Spinal cord (tissue), 9 donors: ENCODE measurements at regions not wholly inside any gene's neighbourhood (a gene's known extent, or its start where the extent isn't known, plus 50 kb on each side); places are given as distances from the start of the nearest gene placed in this dataset.

ENCODE experiments used
- DNase-seq, 6 donors: peaks; one replicate each; pipeline versions ENCODE4 v3.0.0 to v3.0.0-alpha.2; 2013 to 2015; ENCODE audit warnings: low spot score in 6 of 6, low read depth in 4 of 6
- H3K27ac ChIP-seq: one replicate; pipeline ENCODE4 v1.5.1; 2013; ENCODE audit warnings: low read depth, low read length, control low read depth
- H3K27me3 ChIP-seq: one replicate; pipeline ENCODE4 v1.6.1; 2013; ENCODE audit warnings: low read length; ENCODE audit not compliant: control insufficient read depth, insufficient read depth
- H3K36me3 ChIP-seq: one replicate; pipeline ENCODE4 v1.6.1; 2013; ENCODE audit warnings: low read length; ENCODE audit not compliant: control insufficient read depth, insufficient read depth
- H3K4me1 ChIP-seq: one replicate; pipeline ENCODE4 v1.6.1; 2013; ENCODE audit warnings: low read length; ENCODE audit not compliant: control insufficient read depth, insufficient read depth
- H3K4me3 ChIP-seq: one replicate; pipeline ENCODE4 v1.5.1; 2013; ENCODE audit warnings: low read depth, low read length, control low read depth
- H3K9me3 ChIP-seq: one replicate; pipeline ENCODE4 v1.6.1; 2013; ENCODE audit warnings: low read length; ENCODE audit not compliant: control insufficient read depth, insufficient read depth
- WGBS: methylation state at CpG from one replicate; pipeline ENCODE4 v1.1.5; 2013; ENCODE audit warnings: missing lambda C conversion rate; ENCODE audit not compliant: insufficient coverage; 5-methylcytosine and 5-hydroxymethylcytosine counted together
- donor health status: healthy.

- Histone ChIP-seq H3K9me3 (no peaks in the 10 kb centered on the region), H3K27me3 (no peaks in the 10 kb centered on the region), H3K36me3 (no peaks in the 10 kb centered on the region), H3K4me3 (no peak overlapping the region), H3K27ac (no peak overlapping the region), H3K4me1 (no peaks in the 10 kb centered on the region)
- peak in 1 of 6 donors; percentile 70 for DNase-seq
- 33% methylated on average over 1 of the region's 2 CpGs for WGBS
Observed at GRCh38 chr2:151159109-151159662, 102.5 kb downstream of the RBM43 start.

DNA sequence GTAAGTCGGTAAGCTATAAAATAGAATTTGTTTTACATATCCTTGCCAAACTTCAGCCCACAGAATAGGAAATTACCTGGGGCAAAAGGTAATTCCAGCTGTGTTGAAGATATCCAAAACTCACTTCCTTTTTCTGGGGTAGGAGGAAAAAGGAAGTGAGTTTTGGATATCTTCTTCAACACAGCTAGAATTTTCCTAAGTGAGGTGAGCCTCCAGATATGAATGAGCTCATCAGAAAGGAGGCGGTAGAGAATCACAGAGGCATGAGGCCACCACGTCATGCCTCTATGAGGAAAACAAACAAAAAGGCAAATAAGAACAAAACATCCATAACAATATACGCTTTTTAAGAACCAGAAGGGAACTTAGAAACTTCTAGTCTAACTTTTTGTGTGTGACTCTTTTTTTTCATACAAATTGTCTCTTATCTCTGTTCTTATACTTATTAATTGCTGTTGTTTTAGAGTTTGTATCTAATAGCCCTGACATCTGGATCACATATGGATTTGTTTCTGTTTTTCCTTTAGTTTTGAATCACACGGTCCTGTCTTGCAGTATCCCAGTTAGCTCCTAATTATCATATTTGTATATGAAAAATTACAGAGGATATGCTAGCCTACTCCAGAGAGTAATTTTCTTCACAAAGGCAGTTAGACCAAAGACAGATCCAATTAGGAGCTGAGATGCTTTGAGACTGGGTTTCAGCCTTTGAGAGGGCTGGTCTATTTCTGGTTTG lies 104.5 kb downstream of the RBM43 start:
- no CpG with 5 or more reads among the region's 5 CpGs for WGBS
- no peak for DNase-seq
- Histone ChIP-seq H3K36me3 (no peaks in the 10 kb centered on the region), H3K4me3 (no peak overlapping the region), H3K27ac (no peak overlapping the region), H3K9me3 (no peaks in the 10 kb centered on the region), H3K27me3 (no peaks in the 10 kb centered on the region), H3K4me1 (no peaks in the 10 kb centered on the region)

GRCh38 chr2:151156431-151156830 lies 105.2 kb downstream of the RBM43 start:
- Histone ChIP-seq H3K36me3 (no peaks in the 10 kb centered on the region), H3K4me1 (no peaks in the 10 kb centered on the region), H3K27me3 (no peaks in the 10 kb centered on the region), H3K9me3 (no peaks in the 10 kb centered on the region), H3K27ac (no peak overlapping the region), H3K4me3 (no peak overlapping the region)
- no peak for DNase-seq
- no CpG with 5 or more reads among the region's 2 CpGs for WGBS

DNA sequence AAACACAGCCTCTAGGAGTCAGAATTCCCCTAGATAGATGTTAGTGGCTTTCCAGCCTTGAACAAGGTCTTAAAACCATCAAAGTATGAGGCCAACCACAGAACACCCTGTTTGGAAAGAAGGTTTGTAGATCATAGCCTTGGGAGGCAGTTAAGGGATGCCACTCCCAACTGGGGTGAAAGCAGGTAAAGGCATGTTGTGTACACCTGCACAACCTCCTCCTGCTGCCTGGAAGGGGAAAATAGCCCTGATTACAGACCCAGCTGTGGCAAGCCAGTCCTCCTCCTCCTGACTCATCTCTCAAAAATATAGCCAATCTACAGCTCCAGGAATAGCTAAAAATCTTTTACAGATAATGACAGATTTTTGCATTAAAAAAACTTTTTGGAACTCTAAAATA lies 108.1 kb downstream of the RBM43 start:
- H3K4me3 ChIP-seq, result no peak overlapping the region
- no peak overlapping the region for H3K27ac ChIP-seq
- H3K4me1 ChIP-seq, result no peaks in the 10 kb centered on the region
- H3K36me3 ChIP-seq, result no peaks in the 10 kb centered on the region
- no peaks in the 10 kb centered on the region for H3K27me3 ChIP-seq
- DNase-seq, result no peak
- no peaks in the 10 kb centered on the region for H3K9me3 ChIP-seq

DNA sequence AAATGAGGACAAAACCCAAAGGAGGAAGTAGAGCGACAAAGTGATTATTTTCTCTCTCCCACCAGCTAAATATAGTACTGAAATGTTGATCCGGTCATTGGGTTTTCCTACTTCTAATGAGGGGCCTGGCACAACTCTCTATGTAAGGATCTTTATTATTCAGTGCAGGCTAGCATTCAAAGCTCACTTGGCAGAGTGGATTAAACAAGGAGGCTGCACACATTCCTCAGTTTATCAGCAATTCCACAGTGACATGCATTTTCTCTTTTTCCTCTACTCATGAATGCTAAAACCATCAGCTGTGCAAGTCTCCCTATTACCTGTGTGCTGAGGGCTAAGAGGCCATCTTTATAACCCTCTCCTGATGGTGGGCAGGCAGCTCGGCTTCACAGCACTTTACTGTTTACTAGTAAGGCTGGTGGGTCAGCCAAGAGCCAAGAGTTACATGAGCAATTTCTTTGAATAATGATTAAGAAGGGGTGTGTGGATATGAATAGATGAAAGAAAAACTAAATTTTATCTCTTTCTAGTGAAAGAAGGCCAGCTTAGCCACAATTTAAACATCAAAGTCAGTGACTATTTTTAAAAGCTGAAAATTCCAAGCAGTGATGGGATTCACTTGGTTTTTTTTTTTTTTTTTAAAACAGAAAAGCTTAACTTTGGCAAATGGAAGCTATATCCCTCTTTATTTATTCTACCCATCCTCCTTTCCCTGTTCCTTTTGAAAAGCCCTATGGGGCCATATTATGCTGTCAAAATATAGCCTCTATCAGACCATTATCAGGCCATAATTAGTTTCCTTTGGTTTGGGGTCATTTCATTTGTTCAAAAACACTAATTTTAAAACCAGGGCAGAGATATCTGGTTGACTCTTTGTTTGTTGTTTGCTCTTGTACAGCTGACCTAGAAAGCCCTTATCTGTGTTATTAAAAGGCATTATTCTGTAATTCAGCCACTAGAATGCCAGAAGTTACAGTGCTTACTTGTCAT lies 111.0 kb downstream of the RBM43 start:
- peak in 3 of 6 donors; percentile 13 to 69 (median 59) for DNase-seq
- Histone ChIP-seq H3K9me3 (no peaks in the 10 kb centered on the region), H3K4me3 (no peak overlapping the region), H3K27me3 (no peaks in the 10 kb centered on the region), H3K36me3 (no peaks in the 10 kb centered on the region), H3K27ac (no peak overlapping the region), H3K4me1 (no peaks in the 10 kb centered on the region)
- no CpG with 5 or more reads among the region's 3 CpGs for WGBS

- Histone ChIP-seq H3K4me3 (no peak overlapping the region), H3K4me1 (no peaks in the 10 kb centered on the region), H3K36me3 (no peaks in the 10 kb centered on the region), H3K9me3 (no peaks in the 10 kb centered on the region), H3K27me3 (no peaks in the 10 kb centered on the region), H3K27ac (no peak overlapping the region)
- DNase-seq, result no peak
- no CpG with 5 or more reads among the region's 2 CpGs for WGBS
Observed at GRCh38 chr2:151138507-151138906, 123.2 kb downstream of the RBM43 start.

GRCh38 chr2:151137526-151137925 lies 124.1 kb downstream of the RBM43 start:
- no peaks in the 10 kb centered on the region for H3K9me3 ChIP-seq
- no peaks in the 10 kb centered on the region for H3K36me3 ChIP-seq
- H3K27me3 ChIP-seq, result no peaks in the 10 kb centered on the region
- no peak for DNase-seq
- no CpG with 5 or more reads among the region's 5 CpGs for WGBS
- no peaks in the 10 kb centered on the region for H3K4me1 ChIP-seq
- H3K27ac ChIP-seq, result no peak overlapping the region
- no peak overlapping the region for H3K4me3 ChIP-seq

- WGBS, result 60% methylated on average over 1 of the region's 2 CpGs
- peak in 2 of 6 donors; percentile 44 to 70 for DNase-seq
- no peaks in the 10 kb centered on the region for H3K36me3 ChIP-seq
- no peaks in the 10 kb centered on the region for H3K27me3 ChIP-seq
- peaks cover 9% of the 10 kb centered on the region for H3K9me3 ChIP-seq
- H3K4me3 ChIP-seq, result no peak overlapping the region
- H3K27ac ChIP-seq, result no peak overlapping the region
- no peaks in the 10 kb centered on the region for H3K4me1 ChIP-seq
Observed at GRCh38 chr2:151120011-151120410, 141.7 kb downstream of the RBM43 start.

GRCh38 chr2:151119374-151119773 lies 142.3 kb downstream of the RBM43 start:
- Histone ChIP-seq H3K27ac (no peak overlapping the region), H3K27me3 (no peaks in the 10 kb centered on the region), H3K4me3 (no peak overlapping the region), H3K4me1 (no peaks in the 10 kb centered on the region), H3K36me3 (no peaks in the 10 kb centered on the region), H3K9me3 (peaks cover 9% of the 10 kb centered on the region)
- peak in 1 of 6 donors; percentile 47 for DNase-seq
